ENCODE measurements at regions not wholly inside any gene's neighbourhood (a gene's known extent, or its start where the extent isn't known, plus 50 kb on each side); places are given as distances from the start of the nearest gene placed in this dataset.

- no peaks in the 10 kb centered on the region for H3K36me3 ChIP-seq
- no peaks in the 10 kb centered on the region for H3K27me3 ChIP-seq
- H3K4me3 ChIP-seq = no peak overlapping the region
- peaks cover 7% of the 10 kb centered on the region for H3K9me3 ChIP-seq
- DNase-seq = no peak
These were observed 58.5 kb downstream of the PSMG1 start for GRCh38 chr21:39124681-39125251.

GRCh38 chr21:39123375-39123774, 59.9 kb downstream of the PSMG1 start:
- H3K36me3 ChIP-seq = no peaks in the 10 kb centered on the region
- no peak overlapping the region for H3K4me3 ChIP-seq
- no peaks in the 10 kb centered on the region for H3K27me3 ChIP-seq
- no peak for DNase-seq
- peaks cover 7% of the 10 kb centered on the region for H3K9me3 ChIP-seq

- H3K4me3 ChIP-seq = no peak overlapping the region
- H3K9me3 ChIP-seq = peaks cover 7% of the 10 kb centered on the region
- DNase-seq = no peak
- no peaks in the 10 kb centered on the region for H3K36me3 ChIP-seq
- no peaks in the 10 kb centered on the region for H3K27me3 ChIP-seq
These were observed 61.5 kb downstream of the PSMG1 start for GRCh38 chr21:39121600-39122355.

GRCh38 chr21:39120876-39121599, 62.2 kb downstream of the PSMG1 start:
- peaks cover 7% of the 10 kb centered on the region for H3K9me3 ChIP-seq
- no peaks in the 10 kb centered on the region for H3K36me3 ChIP-seq
- DNase-seq = peak; percentile 15
- no peak overlapping the region for H3K4me3 ChIP-seq
- H3K27me3 ChIP-seq = no peaks in the 10 kb centered on the region

GRCh38 chr21:39119891-39120290, 63.4 kb downstream of the PSMG1 start:
- DNase-seq = no peak
- H3K4me3 ChIP-seq = no peak overlapping the region
- no peaks in the 10 kb centered on the region for H3K36me3 ChIP-seq
- H3K27me3 ChIP-seq = no peaks in the 10 kb centered on the region
- peaks cover 7% of the 10 kb centered on the region for H3K9me3 ChIP-seq

- Histone ChIP-seq H3K36me3 (no peaks in the 10 kb centered on the region), H3K9me3 (peaks cover 7% of the 10 kb centered on the region), H3K4me3 (no peak overlapping the region), H3K27me3 (no peaks in the 10 kb centered on the region)
- no peak for DNase-seq
These were observed 64.5 kb downstream of the PSMG1 start for GRCh38 chr21:39118604-39119215.

GRCh38 chr21:39118061-39118460, 65.2 kb downstream of the PSMG1 start:
- Histone ChIP-seq H3K4me3 (no peak overlapping the region), H3K9me3 (peaks cover 2% of the 10 kb centered on the region; the same call in 1 of the 2 replicates), H3K27me3 (no peaks in the 10 kb centered on the region), H3K36me3 (no peaks in the 10 kb centered on the region)
- no peak for DNase-seq

GRCh38 chr21:39117440-39117970, 65.7 kb downstream of the PSMG1 start:
- no peaks in the 10 kb centered on the region for H3K27me3 ChIP-seq
- no peak for DNase-seq
- no peak overlapping the region for H3K4me3 ChIP-seq
- no peaks in the 10 kb centered on the region for H3K36me3 ChIP-seq
- no peaks in the 10 kb centered on the region; the same call in 1 of the 2 replicates for H3K9me3 ChIP-seq

- H3K4me3 ChIP-seq = no peak overlapping the region
- no peaks in the 10 kb centered on the region for H3K27me3 ChIP-seq
- no peaks in the 10 kb centered on the region for H3K36me3 ChIP-seq
- H3K9me3 ChIP-seq = no peaks in the 10 kb centered on the region; the same call in 1 of the 2 replicates
- no peak for DNase-seq
These were observed 66.4 kb downstream of the PSMG1 start for GRCh38 chr21:39116761-39117439.

- Histone ChIP-seq H3K9me3 (no peaks in the 10 kb centered on the region; the same call in 1 of the 2 replicates), H3K36me3 (no peaks in the 10 kb centered on the region), H3K27me3 (no peaks in the 10 kb centered on the region), H3K4me3 (no peak overlapping the region)
- peak; percentile 61 for DNase-seq
These were observed 67.5 kb downstream of the PSMG1 start for GRCh38 chr21:39115576-39116235.

GRCh38 chr21:39114871-39115575, 68.2 kb downstream of the PSMG1 start:
- Histone ChIP-seq H3K9me3 (no peaks in the 10 kb centered on the region; the same call in 1 of the 2 replicates), H3K27me3 (no peaks in the 10 kb centered on the region), H3K36me3 (no peaks in the 10 kb centered on the region), H3K4me3 (no peak overlapping the region)
- DNase-seq = peak; percentile 97

GRCh38 chr21:39111931-39112550, 71.2 kb downstream of the PSMG1 start:
- H3K27me3 ChIP-seq = no peaks in the 10 kb centered on the region
- H3K36me3 ChIP-seq = no peaks in the 10 kb centered on the region
- no peak overlapping the region for H3K4me3 ChIP-seq
- H3K9me3 ChIP-seq = no peaks in the 10 kb centered on the region
- peak; percentile 49 for DNase-seq

GRCh38 chr21:39110431-39110830, 72.8 kb downstream of the PSMG1 start:
- Histone ChIP-seq H3K27me3 (no peaks in the 10 kb centered on the region), H3K9me3 (no peaks in the 10 kb centered on the region), H3K4me3 (no peak overlapping the region), H3K36me3 (no peaks in the 10 kb centered on the region)
- DNase-seq = no peak

- no peak for DNase-seq
These were observed 73.5 kb downstream of the PSMG1 start for GRCh38 chr21:39109596-39110210.

GRCh38 chr21:39109163-39109530, 74.1 kb downstream of the PSMG1 start:
- no peaks in the 10 kb centered on the region for H3K9me3 ChIP-seq
- no peaks in the 10 kb centered on the region for H3K27me3 ChIP-seq
- H3K36me3 ChIP-seq = no peaks in the 10 kb centered on the region
- DNase-seq = no peak
- no peak overlapping the region for H3K4me3 ChIP-seq

More at GRCh38 chr21:39109596-39110210, 73.5 kb downstream of the PSMG1 start:
- H3K9me3 ChIP-seq = no peaks in the 10 kb centered on the region
- H3K4me3 ChIP-seq = no peak overlapping the region
- H3K36me3 ChIP-seq = no peaks in the 10 kb centered on the region
- no peaks in the 10 kb centered on the region for H3K27me3 ChIP-seq
